GM23248 (cell line): ENCODE measurements at regions not wholly inside any gene's neighbourhood (a gene's known extent, or its start where the extent isn't known, plus 50 kb on each side); places are given as distances from the start of the nearest gene placed in this dataset.

Experiments used
- DNase-seq: peaks from one replicate; pipeline ENCODE4 v3.0.0-alpha.2; 2015
- H2AFZ ChIP-seq: fragments of 200-600 bp; sonication (generic); 2 replicates; pipeline ENCODE4 v1.6.1; 2016; ENCODE audit warnings: antibody characterized with exemption
- H3F3A ChIP-seq: fragments of 200-600 bp; sonication (generic); 2 replicates; pipeline ENCODE4 v1.6.1; 2016; ENCODE audit warnings: mild to moderate bottlenecking, antibody characterized with exemption, mixed run types; ENCODE audit not compliant: insufficient read depth
- H3K27ac ChIP-seq: fragments of 200-600 bp; sonication (generic); 2 replicates; pipeline ENCODE4 v1.5.1; 2016; ENCODE audit warnings: mild to moderate bottlenecking
- H3K27me3 ChIP-seq: fragments of 200-600 bp; sonication (generic); replicated peaks from 2 replicates; pipeline ENCODE4 v1.6.1; 2016; ENCODE audit warnings: mild to moderate bottlenecking; ENCODE audit not compliant: insufficient read depth
- H3K36me3 ChIP-seq: fragments of 200-600 bp; sonication (generic); 2 replicates; pipeline ENCODE4 v1.6.1; 2016; ENCODE audit warnings: low read depth, mild to moderate bottlenecking
- H3K4me1 ChIP-seq: fragments of 200-600 bp; sonication (generic); 2 replicates; pipeline ENCODE4 v1.6.1; 2016; ENCODE audit warnings: mild to moderate bottlenecking; ENCODE audit not compliant: insufficient read depth
- H3K4me2 ChIP-seq: fragments of 200-600 bp; sonication (generic); one replicate; pipeline ENCODE4 v1.6.1; 2016; ENCODE audit warnings: mild to moderate bottlenecking; ENCODE audit not compliant: unreplicated experiment
- H3K4me3 ChIP-seq: fragments of 200-600 bp; sonication (generic); 2 replicates; pipeline ENCODE4 v1.5.1; 2016; ENCODE audit warnings: mild to moderate bottlenecking
- H3K79me2 ChIP-seq: fragments of 200-600 bp; sonication (generic); 2 replicates; pipeline ENCODE4 v1.6.1; 2016; ENCODE audit warnings: mild to moderate bottlenecking; ENCODE audit not compliant: insufficient read depth
- H3K9ac ChIP-seq: fragments of 200-600 bp; sonication (generic); 2 replicates; pipeline ENCODE4 v1.6.1; 2016; ENCODE audit warnings: mild to moderate bottlenecking
- H3K9me2 ChIP-seq: fragments of 200-600 bp; sonication (generic); 2 replicates; pipeline ENCODE4 v1.6.1; 2016; ENCODE audit warnings: mixed run types, mild to moderate bottlenecking, moderate library complexity; ENCODE audit not compliant: insufficient read depth
- H3K9me3 ChIP-seq: fragments of 200-600 bp; sonication (generic); one replicate; pipeline ENCODE4 v1.6.1; 2017; ENCODE audit warnings: low read depth
- H4K20me1 ChIP-seq: fragments of 200-600 bp; sonication (generic); 2 replicates; pipeline ENCODE4 v1.6.0; 2016; ENCODE audit not compliant: insufficient read depth
- EZH2 ChIP-seq: fragments of 200-600 bp; sonication (generic); IDR thresholded peaks from 2 replicates; pipeline ENCODE4 v1.6.1; 2018; ENCODE audit warnings: antibody characterized with exemption, mild to moderate bottlenecking; ENCODE audit not compliant: insufficient read depth, poor library complexity, severe bottlenecking
- EZH2phosphoT487 ChIP-seq: fragments of 200-600 bp; sonication (generic); IDR thresholded peaks from 2 replicates; pipeline ENCODE4 v1.6.1; 2018; ENCODE audit warnings: antibody characterized with exemption, moderate library complexity, mild to moderate bottlenecking, low read depth; ENCODE audit not compliant: insufficient read depth
- WGBS, 2 experiments: methylation state at CpG; one replicate each; pipeline ENCODE4 v1.1.6; 2015 to 2017; ENCODE audit warnings: low lambda C conversion rate in 2 of 2, low coverage in 1 of 2; ENCODE audit errors: missing lambda C conversion rate in 2 of 2; 5-methylcytosine and 5-hydroxymethylcytosine counted together
- in situ Hi-C: fragments of 300-500 bp; cut with MboI; formaldehyde crosslinking; loops from 2 replicates; pipeline ENCODE4 v1.15.0; 2020

GRCh38 chr14:96617635-96618034 lies 115.5 kb downstream of the PAPOLA start:
- WGBS, 2 experiments = 27 to 35% methylated on average over 2 to 4 of the region's 4 CpGs
- Histone ChIP-seq H4K20me1 (no peaks in the 10 kb centered on the region), H3K9me2 (no peaks in the 10 kb centered on the region), H3K4me1 (no peaks in the 10 kb centered on the region), H3K9ac (no peak overlapping the region), H3K9me3 (no peaks in the 10 kb centered on the region), H3K27ac (no peak overlapping the region), H3K79me2 (no peaks in the 10 kb centered on the region), H3F3A (no peaks in the 10 kb centered on the region), H2AFZ (no peak overlapping the region), H3K36me3 (no peaks in the 10 kb centered on the region), H3K4me2 (no peak overlapping the region), H3K4me3 (no peak overlapping the region), H3K27me3 (peaks cover 7% of the 10 kb centered on the region)
- in situ Hi-C loops = no loop called here
- DNase-seq = no peak
- TF ChIP-seq EZH2phosphoT487 (no peak), EZH2 (no peak)

- WGBS, 2 experiments = 43 to 53% methylated on average over 8 of the region's 8 CpGs
- Histone ChIP-seq H3K36me3 (no peaks in the 10 kb centered on the region), H3K27me3 (peaks cover 26% of the 10 kb centered on the region), H3K27ac (no peak overlapping the region), H3K9me3 (no peaks in the 10 kb centered on the region), H3F3A (no peaks in the 10 kb centered on the region), H3K4me2 (no peak overlapping the region), H3K9me2 (no peaks in the 10 kb centered on the region), H3K4me3 (no peak overlapping the region), H3K9ac (no peak overlapping the region), H4K20me1 (no peaks in the 10 kb centered on the region), H3K4me1 (no peaks in the 10 kb centered on the region), H2AFZ (no peak overlapping the region), H3K79me2 (no peaks in the 10 kb centered on the region)
- no peak for TF ChIP-seq EZH2
- TF ChIP-seq EZH2phosphoT487 = no peak
- in situ Hi-C loops = no loop called here
- DNase-seq = no peak
Measured at GRCh38 chr14:96622926-96623325, 120.7 kb downstream of the PAPOLA start.

DNA sequence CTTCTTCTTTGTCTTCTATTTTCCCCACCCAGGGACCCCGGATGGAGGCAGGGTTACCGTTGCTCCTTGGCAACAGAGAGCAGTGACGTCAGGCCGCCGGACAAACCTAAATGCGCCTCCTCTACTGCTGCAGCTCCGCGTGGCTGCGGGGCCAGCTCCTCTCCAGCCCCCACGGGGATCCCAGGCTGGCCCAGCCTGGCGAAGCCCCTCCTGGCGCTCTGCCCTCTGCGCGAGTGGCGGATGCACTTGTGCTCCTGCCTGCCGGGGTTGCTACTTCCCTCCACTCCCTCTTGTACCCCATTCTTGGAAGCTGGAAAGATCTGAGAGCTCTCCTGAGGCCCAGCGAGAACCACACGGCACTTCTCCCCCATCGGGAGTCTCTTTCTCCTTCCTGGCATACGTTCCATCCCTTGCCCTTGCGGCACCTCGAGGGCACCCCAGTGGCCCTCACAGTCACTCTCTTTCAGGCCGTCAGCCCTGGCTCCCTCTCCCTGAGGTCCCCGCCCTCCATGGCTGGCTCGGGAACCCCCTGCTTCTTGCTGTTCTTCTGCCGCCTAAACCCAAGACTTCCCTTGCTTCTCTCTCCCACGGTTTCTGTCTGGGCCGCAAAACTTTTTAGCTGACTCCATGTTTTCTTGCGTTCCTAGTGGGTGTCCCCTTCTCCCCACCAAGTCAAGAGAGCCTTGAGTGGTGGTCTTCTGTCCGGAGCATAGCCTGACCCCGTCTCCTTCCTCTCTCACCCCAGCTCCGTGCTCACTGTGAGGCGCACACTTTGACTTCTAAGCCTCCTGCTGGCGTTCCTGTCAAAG lies 121.7 kb downstream of the PAPOLA start:
- H3K9me3 ChIP-seq = no peaks in the 10 kb centered on the region
- H4K20me1 ChIP-seq = no peaks in the 10 kb centered on the region
- H3K36me3 ChIP-seq = no peaks in the 10 kb centered on the region
- H2AFZ ChIP-seq = no peak overlapping the region
- in situ Hi-C loops = no loop called here
- peaks cover 26% of the 10 kb centered on the region for H3K27me3 ChIP-seq
- H3K4me3 ChIP-seq = no peak overlapping the region
- no peak for DNase-seq
- WGBS, 2 experiments = 61 to 64% methylated on average over 34 of the region's 34 CpGs
- no peaks in the 10 kb centered on the region for H3K4me1 ChIP-seq
- H3K4me2 ChIP-seq = no peak overlapping the region
- no peak overlapping the region for H3K27ac ChIP-seq
- TF ChIP-seq EZH2phosphoT487 (no peak), EZH2 (no peak)
- H3F3A ChIP-seq = no peaks in the 10 kb centered on the region
- no peaks in the 10 kb centered on the region for H3K9me2 ChIP-seq
- H3K79me2 ChIP-seq = no peaks in the 10 kb centered on the region
- H3K9ac ChIP-seq = no peak overlapping the region

GRCh38 chr14:96624661-96625425 lies 122.7 kb downstream of the PAPOLA start:
- Histone ChIP-seq H3K4me1 (no peaks in the 10 kb centered on the region), H3K27me3 (peaks cover 26% of the 10 kb centered on the region), H3K79me2 (no peaks in the 10 kb centered on the region), H3K36me3 (no peaks in the 10 kb centered on the region), H3K9me2 (no peaks in the 10 kb centered on the region), H3K4me3 (no peak overlapping the region), H3K27ac (no peak overlapping the region), H3K9ac (no peak overlapping the region), H3K4me2 (no peak overlapping the region), H2AFZ (no peak overlapping the region), H4K20me1 (no peaks in the 10 kb centered on the region), H3F3A (no peaks in the 10 kb centered on the region), H3K9me3 (no peaks in the 10 kb centered on the region)
- TF ChIP-seq EZH2phosphoT487 = no peak
- WGBS, 2 experiments = 9 to 12% methylated on average over 37 of the region's 37 CpGs
- in situ Hi-C loops = no loop called here
- peak; percentile 4 for DNase-seq
